Neutrophil (primary cell): ENCODE measurements at regions not wholly inside any gene's neighbourhood (a gene's known extent, or its start where the extent isn't known, plus 50 kb on each side); places are given as distances from the start of the nearest gene placed in this dataset.

Source experiments
- H3K27ac ChIP-seq: fragments of 200-600 bp; sonication (generic); 2 replicates; pipeline ENCODE4 v1.5.1; 2016; ENCODE audit warnings: mild to moderate bottlenecking, moderate library complexity
- H3K27me3 ChIP-seq: fragments of 200-600 bp; sonication (generic); 2 replicates; pipeline ENCODE4 v1.6.0; 2016; ENCODE audit warnings: mild to moderate bottlenecking
- H3K36me3 ChIP-seq: fragments of 200-600 bp; sonication (generic); 2 replicates; pipeline ENCODE4 v1.5.1; 2017
- H3K4me1 ChIP-seq, 2 experiments: fragments of 200-600 bp in 1 of 2; sonication (generic) in 1 of 2; 1 replicate in 1 of 2; 2 replicates in 1 of 2; pipeline versions ENCODE4 v1.5.1 to v1.6.1; 2013 to 2016; ENCODE audit warnings: low read depth in 1 of 2, low read length in 1 of 2, mild to moderate bottlenecking in 1 of 2, moderate library complexity in 1 of 2; ENCODE audit not compliant: control insufficient read depth in 1 of 2, insufficient read depth in 1 of 2
- H3K4me3 ChIP-seq, 2 experiments: fragments of 200-600 bp in 1 of 2; sonication (generic) in 1 of 2; 1 replicate in 1 of 2; 2 replicates in 1 of 2; pipeline ENCODE4 v1.5.1; 2013 to 2016; ENCODE audit warnings: low read depth in 1 of 2, low read length in 1 of 2, mild to moderate bottlenecking in 1 of 2, moderate library complexity in 1 of 2
- H3K9me3 ChIP-seq: fragments of 200-600 bp; sonication (generic); 2 replicates; pipeline ENCODE4 v1.5.1; 2016
- TF ChIP-seq, protein P1 (sequence below): fragments of 200-600 bp; sonication (generic); IDR thresholded peaks from 2 replicates; pipeline ENCODE4 v1.5.1; 2016; ENCODE audit warnings: antibody characterized with exemption

DNA sequence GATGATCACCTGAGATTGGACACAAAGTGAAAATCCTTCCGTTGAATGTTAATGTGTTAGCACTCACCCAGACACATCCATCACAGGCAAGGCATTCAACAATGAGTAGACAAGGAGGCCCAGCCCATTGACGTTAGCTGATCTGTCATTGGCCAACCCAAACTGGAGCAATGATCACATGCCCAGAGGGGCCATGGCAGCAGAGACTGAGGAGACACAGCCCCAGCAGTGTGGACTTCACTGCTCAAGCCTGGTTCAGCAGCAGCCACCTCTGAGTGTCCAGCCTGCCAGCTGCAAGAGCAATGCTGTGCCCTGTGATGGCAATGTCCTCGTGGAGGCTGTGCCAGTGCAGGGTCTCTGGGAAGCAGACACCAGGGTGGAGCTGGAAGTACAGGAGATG lies 622.2 kb downstream of the AACS start:
- TF ChIP-seq, protein P1, sequence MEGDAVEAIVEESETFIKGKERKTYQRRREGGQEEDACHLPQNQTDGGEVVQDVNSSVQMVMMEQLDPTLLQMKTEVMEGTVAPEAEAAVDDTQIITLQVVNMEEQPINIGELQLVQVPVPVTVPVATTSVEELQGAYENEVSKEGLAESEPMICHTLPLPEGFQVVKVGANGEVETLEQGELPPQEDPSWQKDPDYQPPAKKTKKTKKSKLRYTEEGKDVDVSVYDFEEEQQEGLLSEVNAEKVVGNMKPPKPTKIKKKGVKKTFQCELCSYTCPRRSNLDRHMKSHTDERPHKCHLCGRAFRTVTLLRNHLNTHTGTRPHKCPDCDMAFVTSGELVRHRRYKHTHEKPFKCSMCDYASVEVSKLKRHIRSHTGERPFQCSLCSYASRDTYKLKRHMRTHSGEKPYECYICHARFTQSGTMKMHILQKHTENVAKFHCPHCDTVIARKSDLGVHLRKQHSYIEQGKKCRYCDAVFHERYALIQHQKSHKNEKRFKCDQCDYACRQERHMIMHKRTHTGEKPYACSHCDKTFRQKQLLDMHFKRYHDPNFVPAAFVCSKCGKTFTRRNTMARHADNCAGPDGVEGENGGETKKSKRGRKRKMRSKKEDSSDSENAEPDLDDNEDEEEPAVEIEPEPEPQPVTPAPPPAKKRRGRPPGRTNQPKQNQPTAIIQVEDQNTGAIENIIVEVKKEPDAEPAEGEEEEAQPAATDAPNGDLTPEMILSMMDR: no peak
- H3K9me3 ChIP-seq: no peaks in the 10 kb centered on the region

DNA sequence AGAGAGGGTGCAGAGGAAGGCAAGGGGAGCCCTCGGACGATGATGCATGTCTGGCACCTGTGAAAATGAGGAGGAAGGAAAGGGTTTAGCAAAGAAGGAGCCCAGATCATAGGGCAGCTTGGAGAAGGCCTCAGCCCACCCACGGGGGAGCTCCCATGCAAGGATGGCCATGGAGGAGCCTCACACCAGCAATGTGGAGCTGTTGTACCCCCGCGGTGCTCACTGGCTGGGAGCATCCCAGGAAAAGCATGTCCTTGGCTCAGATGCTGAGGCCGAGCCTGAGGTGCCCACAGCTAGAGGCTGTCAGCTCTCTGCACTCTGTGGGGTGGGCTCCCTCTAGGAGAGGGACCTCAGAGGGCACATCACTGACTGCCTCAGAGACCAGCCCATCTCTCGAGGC lies 622.6 kb downstream of the AACS start:
- H3K36me3 ChIP-seq: no peaks in the 10 kb centered on the region
- H3K4me3 ChIP-seq: no peak overlapping the region
- H3K27me3 ChIP-seq: peaks cover 6% of the 10 kb centered on the region
- H3K9me3 ChIP-seq: no peaks in the 10 kb centered on the region
- TF ChIP-seq, protein P1: no peak
- no peak overlapping the region for H3K27ac ChIP-seq
- no peaks in the 10 kb centered on the region for H3K4me1 ChIP-seq

More for the DNA sequence above, 622.2 kb downstream of the AACS start:
- Histone ChIP-seq H3K36me3 (no peaks in the 10 kb centered on the region), H3K27me3 (peaks cover 6% of the 10 kb centered on the region), H3K27ac (no peak overlapping the region), H3K4me1 (no peaks in the 10 kb centered on the region), H3K4me3 (no peak overlapping the region)

DNA sequence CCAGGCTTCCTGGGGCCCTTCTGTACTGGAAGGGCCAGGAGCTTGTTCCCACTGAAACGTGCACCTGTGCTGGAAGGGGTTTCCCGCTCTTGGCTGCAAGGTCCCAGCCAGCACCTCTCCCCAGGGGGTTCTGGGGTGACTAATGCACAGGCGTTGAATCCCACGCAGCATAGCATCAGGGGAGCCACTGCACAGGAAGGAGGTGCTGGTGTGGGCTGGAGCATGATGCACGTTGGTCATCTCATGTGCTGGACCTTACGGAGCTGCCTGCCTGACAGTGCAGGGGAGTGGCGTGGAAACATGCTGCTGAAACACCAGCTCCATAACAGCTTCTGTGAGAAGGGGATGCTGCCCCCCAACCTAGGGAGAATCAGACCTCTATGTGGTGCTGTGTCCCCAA lies 623.0 kb downstream of the AACS start:
- Histone ChIP-seq H3K4me3 (no peak overlapping the region), H3K36me3 (no peaks in the 10 kb centered on the region), H3K4me1 (no peaks in the 10 kb centered on the region), H3K27me3 (peaks cover 6% of the 10 kb centered on the region), H3K9me3 (no peaks in the 10 kb centered on the region), H3K27ac (no peak overlapping the region)
- TF ChIP-seq, protein P1: no peak

DNA sequence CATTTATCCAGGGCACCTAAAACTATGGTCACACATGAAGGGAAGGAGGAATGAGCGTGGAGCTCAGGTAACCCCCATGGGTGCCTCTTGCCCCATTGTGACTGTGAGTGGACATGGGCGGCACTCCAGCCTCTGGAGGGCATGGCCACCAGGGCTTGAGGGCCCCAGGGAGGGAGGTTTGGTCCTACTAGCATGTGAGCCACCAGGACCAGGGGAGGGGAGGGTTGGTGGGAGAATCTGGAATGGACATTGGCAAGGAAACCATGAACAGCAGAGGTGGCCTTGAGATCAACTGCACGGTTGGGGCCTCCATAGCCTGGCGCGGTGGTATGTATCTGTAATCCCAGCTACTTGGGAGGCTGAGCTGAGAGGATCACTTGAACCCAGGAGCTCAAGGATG lies 623.6 kb downstream of the AACS start:
- Histone ChIP-seq H3K27ac (no peak overlapping the region), H3K9me3 (no peaks in the 10 kb centered on the region), H3K4me1 (no peaks in the 10 kb centered on the region), H3K4me3 (no peak overlapping the region), H3K27me3 (peaks cover 1% of the 10 kb centered on the region), H3K36me3 (no peaks in the 10 kb centered on the region)
- TF ChIP-seq, protein P1: no peak

DNA sequence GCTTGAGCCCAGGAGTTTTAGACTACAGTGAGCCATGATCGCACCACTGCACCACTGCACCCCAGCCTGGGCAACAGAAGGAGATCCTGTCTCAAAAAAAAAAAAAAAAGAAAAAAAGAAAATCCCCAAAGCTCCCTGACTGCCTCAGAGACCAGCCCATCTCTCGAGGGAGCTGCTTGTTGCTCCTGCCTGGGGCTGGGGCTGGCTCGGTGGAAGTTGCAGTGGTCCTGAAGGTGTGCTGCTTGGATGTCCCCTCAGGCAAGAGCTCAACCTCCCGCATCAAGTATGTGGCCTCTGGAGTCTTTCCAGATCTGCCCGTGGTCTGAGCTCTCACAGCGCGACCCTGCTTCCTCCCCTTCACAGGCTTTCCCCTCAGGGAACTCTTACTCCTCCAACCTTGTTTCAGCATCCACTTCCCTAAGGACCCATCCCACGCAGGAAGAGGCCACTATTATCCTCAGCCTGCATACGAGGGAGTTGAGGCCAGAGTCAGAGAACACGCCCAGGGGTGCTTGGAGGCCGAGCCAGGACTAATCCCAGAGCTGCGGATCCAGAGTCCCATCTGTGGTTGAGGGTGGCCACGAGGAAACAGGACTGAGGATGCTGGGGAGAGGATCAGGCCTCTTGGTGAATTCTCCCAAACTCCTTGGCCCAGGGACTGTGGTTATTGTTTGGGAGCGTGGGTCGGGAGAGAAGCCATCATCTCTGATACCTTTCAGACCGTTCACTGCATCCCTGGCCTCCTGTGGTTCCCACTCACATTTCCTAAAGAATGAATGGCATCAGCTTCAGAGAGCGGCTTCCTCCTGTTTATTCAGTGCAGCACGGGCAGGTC lies 624.6 kb downstream of the AACS start:
- Histone ChIP-seq H3K36me3 (no peaks in the 10 kb centered on the region), H3K9me3 (no peaks in the 10 kb centered on the region), H3K4me1 (no peaks in the 10 kb centered on the region), H3K27ac (no peak overlapping the region), H3K4me3 (no peak overlapping the region), H3K27me3 (no peaks in the 10 kb centered on the region)
- TF ChIP-seq, protein P1: no peak
